Globus pallidus (tissue), 1 donor: ENCODE measurements at regions not wholly inside any gene's neighbourhood (a gene's known extent, or its start where the extent isn't known, plus 50 kb on each side); places are given as distances from the start of the nearest gene placed in this dataset.
"Not testable (repeated sequence)": the region's sequence is repeated elsewhere in the genome, so short reads cannot be mapped to it uniquely, and the experiment has no call there.

Experiments used
- DNase-seq: peaks from one replicate; pipeline ENCODE4 v3.0.0-alpha.2; 2015; ENCODE audit warnings: low spot score

GRCh38 chr5:51559921-51560658 is 176.8 kb downstream of the ISL1 start:
- no peak for DNase-seq

DNA sequence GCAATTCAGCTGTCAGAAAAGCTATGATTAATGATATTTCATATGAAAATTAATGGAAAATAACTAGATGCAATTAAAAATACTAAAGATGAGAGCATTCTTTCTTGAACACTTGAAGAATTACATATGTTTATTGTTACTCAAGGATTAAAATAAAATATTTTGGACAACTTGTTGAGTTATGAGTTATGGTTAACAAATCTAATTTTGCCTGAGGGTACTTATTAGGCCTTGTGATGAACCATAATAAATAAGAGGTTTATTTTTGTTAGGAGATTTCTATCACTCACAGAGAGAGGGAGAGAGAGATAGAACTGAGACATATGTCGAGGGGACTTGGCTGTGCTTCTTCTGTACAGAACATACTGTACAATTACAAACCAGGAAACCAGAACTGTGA is 183.7 kb downstream of the ISL1 start:
- no peak for DNase-seq

GRCh38 chr5:51567636-51568035 is 184.4 kb downstream of the ISL1 start:
- no peak for DNase-seq

- DNase-seq: no peak
These were observed 190.6 kb downstream of the ISL1 start for GRCh38 chr5:51573835-51574234.

GRCh38 chr5:51582871-51583394 is 199.7 kb downstream of the ISL1 start:
- DNase-seq: no peak

GRCh38 chr5:51598026-51598425 is 214.8 kb downstream of the ISL1 start:
- no peak for DNase-seq

GRCh38 chr5:51599587-51599986 is 216.3 kb downstream of the ISL1 start:
- no peak for DNase-seq

- DNase-seq: no peak
These were observed 221.1 kb downstream of the ISL1 start for GRCh38 chr5:51604324-51604723.

DNA sequence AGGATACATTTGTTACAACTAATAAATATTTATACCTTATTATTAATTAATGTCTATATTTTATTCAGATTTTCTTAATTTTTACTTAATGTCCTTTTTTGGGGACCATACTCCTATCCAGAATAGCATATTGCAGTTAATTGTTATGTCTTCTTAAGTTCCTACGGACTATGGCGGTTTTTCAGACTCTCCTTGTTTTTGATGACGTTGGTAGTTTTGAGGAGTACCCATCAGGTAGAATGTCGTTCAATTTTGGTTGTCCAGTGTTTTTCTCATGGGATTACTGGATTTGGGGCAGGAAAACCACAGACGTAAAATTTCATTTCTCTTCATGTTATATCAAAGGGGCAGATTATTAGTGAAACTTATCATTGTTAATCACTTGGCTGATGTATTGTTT is 223.7 kb downstream of the ISL1 start:
- no peak for DNase-seq

DNA sequence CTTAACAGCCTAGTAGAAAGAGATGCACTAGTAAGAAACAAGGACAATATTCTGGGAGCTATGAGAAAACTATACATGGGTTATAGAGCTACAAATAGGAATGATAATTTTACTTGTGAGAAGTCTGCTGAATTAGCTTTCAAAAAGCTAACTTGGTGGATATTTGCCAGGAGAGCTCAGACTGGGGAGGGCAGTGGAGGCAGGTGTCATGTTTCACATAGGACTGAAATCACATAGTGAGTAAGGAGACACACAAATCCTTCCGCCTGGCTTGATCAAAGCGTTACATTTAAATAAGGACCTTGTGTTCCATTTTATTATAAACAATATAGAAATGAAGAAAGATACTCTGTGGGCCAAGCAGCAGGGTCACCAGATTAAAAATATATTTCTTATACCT is 235.0 kb downstream of the ISL1 start:
- DNase-seq: no peak

DNA sequence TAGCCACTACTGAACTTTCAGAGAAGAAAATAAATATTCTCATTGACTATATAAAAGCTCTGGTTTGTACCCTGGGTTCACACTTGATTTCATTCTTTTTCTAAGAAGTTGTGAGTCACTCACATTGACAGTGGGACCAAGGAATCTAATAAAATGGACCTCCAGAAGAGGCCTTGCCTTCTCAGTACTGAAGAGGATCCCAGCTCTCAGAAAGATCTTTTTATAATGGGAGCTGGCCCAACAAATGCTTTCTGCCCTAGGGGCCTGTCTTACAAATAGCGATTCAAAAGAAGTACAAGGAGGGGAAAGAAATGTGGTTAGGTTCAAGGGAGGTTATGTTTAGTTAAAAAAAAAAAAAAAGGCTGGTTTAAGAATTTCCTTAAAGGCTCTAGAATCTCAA is 237.9 kb downstream of the ISL1 start:
- no peak for DNase-seq

- no peak for DNase-seq
These were observed 239.0 kb downstream of the ISL1 start for GRCh38 chr5:51622161-51622790.

DNA sequence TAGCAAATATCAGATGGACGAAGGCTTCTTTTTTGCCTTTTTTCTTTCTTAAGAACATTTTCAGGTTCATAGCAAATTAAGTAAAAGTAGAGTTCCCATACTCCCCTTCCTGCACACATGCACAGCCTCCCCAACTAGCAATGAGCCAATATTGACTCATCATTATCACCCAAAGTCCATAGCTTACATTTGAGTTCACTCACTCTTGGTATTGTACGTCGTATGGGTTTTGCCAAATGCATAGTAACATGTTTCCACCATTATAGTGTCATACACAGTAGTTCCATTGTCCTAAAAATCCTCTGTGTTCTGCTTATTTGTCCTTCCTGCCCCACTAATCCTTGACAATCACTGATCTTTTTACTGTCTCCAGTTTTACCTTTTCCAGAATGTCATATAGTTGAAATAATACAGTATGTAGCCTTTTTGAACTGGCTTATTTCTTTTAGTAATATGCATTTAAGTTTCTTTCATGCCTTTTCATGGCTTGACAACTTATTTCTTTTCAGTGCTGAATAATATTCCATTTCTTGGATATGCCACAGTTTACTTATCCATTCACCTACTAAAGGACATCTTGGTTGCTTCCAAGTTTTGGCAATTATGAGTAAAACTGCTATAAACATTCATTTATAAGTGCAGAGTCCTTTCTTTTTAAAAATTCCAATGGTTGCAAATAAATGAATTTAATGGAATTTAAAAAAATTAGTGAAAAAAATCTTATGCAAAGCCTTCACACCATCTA is 242.1 kb downstream of the ISL1 start:
- no peak for DNase-seq

DNA sequence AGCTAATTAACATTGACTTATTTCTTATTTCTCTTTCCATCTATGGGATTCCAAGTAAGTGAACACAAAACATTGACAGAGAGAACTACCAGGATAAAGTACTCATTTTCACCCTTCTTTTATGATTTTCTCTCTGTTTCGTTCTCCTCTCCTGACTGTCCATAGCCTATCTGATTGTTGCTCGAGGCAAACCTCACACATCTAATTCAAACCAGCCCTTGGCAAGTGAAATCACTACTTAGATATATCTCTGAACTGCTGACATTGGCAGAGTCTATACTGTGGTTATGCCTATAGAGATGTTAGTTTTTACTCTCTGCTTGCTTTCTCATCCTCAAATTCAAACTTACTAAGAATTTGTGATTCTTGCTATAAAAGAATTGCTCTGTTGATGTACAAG is 248.8 kb downstream of the ISL1 start:
- no peak for DNase-seq

DNA sequence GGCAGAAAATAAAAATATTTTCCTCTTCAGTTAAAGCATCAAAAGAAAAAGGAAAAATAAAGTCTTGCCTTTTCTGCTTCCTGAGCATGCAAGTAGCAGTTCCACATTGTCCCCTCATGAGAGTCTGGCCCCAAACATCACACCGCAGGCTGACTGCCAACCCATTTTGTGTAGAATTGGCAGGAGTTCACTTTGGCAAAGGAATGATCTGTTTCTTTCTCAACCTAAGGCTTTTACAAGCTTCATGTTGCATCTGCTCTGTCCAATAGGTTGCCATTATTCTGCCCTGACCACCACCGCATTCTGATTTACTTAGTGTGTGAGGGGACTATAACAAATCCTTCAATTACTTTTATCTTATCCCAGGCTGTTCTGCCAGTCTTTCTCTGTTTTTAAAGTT is 249.5 kb downstream of the ISL1 start:
- peak; percentile 17 for DNase-seq

- not testable (repeated sequence) for DNase-seq
These were observed 253.7 kb downstream of the ISL1 start for GRCh38 chr5:51636973-51637372.

GRCh38 chr5:51644976-51645375 is 261.7 kb downstream of the ISL1 start:
- DNase-seq: no peak

DNA sequence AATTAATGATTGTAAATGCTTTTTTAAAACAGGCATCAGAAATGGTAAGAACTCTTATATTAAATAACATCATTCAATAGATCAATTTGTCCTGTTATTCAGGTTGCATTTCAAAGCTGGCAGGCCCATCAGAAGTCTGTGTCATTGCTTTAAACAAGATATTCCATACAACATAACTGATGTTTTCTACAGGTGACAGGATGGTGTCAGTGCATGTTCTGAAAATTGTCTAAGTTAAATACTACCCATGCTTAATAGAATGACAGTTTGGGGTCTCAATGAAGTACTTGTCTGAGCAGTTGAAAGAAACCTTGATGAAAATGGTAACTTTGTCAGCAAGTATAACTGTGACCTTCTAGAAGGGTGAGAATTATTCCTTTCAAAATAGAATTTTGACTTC is 263.2 kb downstream of the ISL1 start:
- no peak for DNase-seq

DNA sequence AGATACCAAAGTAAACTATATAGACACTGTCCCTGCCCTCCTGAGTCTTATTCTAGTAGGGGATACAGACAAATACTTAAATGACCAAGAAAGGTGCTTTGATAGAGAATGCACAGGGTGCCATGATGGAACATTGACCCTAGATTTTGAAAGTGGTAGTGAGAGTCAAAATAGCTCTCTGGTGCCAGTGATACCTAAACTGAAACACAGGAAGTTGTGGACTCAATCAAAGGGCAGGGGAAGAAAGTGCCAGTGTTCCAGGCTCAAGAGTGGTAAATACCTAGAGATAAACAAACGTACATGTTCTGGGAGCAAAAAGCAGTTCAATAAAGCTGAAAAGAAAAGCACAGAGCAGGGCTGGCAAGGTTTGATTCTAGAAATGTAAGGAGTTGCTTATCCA is 267.6 kb downstream of the ISL1 start:
- DNase-seq: no peak

- no peak for DNase-seq
These were observed 268.2 kb downstream of the ISL1 start for GRCh38 chr5:51651476-51651875.

GRCh38 chr5:51651889-51652288 is 268.6 kb downstream of the ISL1 start:
- DNase-seq: no peak

GRCh38 chr5:51652980-51653379 is 269.7 kb downstream of the ISL1 start:
- no peak for DNase-seq
